ENCODE measurements at regions not wholly inside any gene's neighbourhood (a gene's known extent, or its start where the extent isn't known, plus 50 kb on each side); places are given as distances from the start of the nearest gene placed in this dataset.

GRCh38 chr12:33672836-33673577 lies 233.4 kb upstream of the SYT10 start:
- TF ChIP-seq CTCF (IDR thresholded peaks at IDR 0.05): no peak
- TF ChIP-seq EP300 (IDR thresholded peaks at IDR 0.05): no peak

All from stomach (tissue), 4 donors.